ENCODE measurements at regions not wholly inside any gene's neighbourhood (a gene's known extent, or its start where the extent isn't known, plus 50 kb on each side); places are given as distances from the start of the nearest gene placed in this dataset.

- no peak for DNase-seq (ENCODE audit: low read depth)
- TF ChIP-seq CTCF (conservative IDR thresholded peaks at IDR 0.05; ENCODE audit: low read depth, low read length), result peak; percentile 20
- no peak overlapping the region for H3K4me3 ChIP-seq (ENCODE audit: low read depth, low read length)
These were observed 206.8 kb downstream of the CHRDL1 start for GRCh38 chrX:110588853-110589252.

DNA sequence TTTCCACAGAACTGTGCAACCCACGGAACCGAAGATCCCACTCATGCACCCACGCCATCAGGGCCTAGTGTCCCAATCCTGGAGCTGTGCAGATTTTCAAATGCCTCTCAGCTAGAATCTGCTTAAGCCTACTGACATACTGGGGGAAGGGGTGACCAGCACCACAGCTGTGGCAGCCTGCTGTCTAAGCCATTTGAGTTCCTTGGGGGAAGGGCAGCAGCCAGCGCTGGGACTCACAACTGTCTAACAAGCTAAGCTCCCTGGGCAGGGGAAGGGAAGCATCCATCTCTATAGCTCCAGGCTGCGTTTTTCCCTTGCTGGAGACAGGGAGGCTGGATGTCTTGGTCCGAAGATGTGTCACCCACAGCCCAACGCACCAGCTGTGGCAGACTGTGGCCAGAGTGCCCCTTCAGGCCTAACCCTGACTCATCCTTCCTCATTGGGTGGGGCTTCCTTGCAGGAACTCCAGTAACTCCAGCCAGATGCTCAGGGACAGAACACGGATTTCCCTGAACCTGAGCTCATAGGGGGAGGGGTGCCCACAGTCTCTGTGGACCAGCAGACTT lies 194.8 kb downstream of the CHRDL1 start:
- TF ChIP-seq CTCF (conservative IDR thresholded peaks at IDR 0.05; ENCODE audit: low read depth, low read length), result no peak
- no peak for DNase-seq (ENCODE audit: low read depth)
- no peak overlapping the region for H3K4me3 ChIP-seq (ENCODE audit: low read depth, low read length)

DNA sequence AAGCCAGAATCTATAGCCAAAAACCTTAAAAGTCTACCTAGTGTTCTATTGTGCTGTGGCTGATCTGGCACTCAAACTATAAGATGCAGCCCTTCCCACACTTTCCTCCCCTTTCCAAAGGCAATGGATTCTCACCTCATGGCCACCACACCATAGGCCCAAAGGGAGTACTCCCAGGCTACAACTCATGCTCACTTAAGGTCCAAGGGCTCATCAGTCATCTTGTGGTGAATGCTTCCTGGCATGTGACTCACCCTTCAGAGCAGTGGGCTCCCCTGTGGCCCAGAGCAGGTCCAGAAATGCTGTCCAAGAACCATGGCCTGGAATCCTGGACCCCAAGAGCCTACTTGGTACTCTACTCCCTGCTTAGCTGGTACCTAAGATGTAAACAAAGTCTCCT lies 181.0 kb downstream of the CHRDL1 start:
- TF ChIP-seq CTCF (conservative IDR thresholded peaks at IDR 0.05; ENCODE audit: low read depth, low read length), result no peak
- no peak overlapping the region for H3K4me3 ChIP-seq (ENCODE audit: low read depth, low read length)
- no peak for DNase-seq (ENCODE audit: low read depth)
